Amniotic stem cell (primary cell): ENCODE measurements at regions not wholly inside any gene's neighbourhood (a gene's known extent, or its start where the extent isn't known, plus 50 kb on each side); places are given as distances from the start of the nearest gene placed in this dataset.
"Not testable (repeated sequence)": the region's sequence is repeated elsewhere in the genome, so short reads cannot be mapped to it uniquely, and the experiment has no call there.

Source experiments
- DNase-seq: peaks from one replicate; lab custom pipeline; 2025; lab: John Stamatoyannopoulos, UW

DNA sequence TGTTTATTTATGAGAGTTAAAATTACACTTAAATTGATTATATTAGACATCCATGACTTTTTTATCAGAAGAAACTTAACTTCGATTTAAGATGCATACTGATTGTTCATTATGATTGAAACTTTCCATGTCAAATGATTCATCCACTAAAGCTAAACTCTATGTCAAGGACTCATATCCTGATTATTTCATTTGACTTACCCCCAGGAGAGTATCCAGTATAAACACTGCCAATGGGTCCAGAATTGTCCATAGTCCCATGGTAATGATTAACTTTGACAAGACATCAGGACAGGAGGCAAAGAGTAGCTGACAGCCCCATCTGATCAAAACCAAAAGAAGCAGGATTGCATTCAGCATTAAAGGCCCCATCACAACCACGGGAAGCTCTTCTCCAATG lies 709.9 kb downstream of the TFAP2A start:
- no peak for DNase-seq

DNA sequence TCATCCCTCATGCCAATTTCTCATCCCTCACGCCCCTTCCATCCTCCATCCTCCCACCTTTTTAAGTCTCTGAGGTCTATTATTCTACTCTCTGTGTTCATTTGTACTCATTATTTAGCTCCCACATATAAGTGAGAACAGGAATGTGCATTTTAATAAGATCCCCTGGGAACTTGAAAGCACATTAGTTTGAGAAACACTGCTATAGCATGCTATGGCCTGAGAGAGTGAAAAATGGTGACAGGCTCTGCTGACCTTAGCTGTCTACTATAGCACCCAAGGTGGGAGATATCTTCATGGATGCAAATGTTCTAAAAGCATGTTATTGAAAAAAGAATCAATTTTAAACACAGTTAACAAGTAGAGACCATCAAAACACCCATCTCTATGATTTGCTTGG lies 712.0 kb downstream of the TFAP2A start:
- no peak for DNase-seq

DNA sequence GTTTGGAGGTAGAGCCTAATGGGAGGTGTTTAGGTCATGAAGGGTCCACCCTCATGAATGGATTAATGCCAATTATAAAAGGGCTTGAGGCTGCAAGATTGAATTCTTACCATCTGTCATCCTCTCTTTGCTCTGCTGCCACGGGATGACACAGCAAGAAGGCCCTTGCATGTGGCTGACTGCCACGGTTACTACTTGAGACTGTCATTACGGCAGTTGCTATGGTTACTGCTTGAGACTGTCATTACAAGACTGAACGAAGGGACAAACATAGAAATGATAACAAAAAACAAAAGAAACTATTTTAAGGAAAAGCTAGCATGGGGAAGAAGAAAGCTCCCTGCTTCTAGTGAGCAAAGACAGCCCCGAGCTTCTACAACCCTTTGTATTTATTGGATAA lies 715.0 kb downstream of the TFAP2A start:
- no peak for DNase-seq

DNA sequence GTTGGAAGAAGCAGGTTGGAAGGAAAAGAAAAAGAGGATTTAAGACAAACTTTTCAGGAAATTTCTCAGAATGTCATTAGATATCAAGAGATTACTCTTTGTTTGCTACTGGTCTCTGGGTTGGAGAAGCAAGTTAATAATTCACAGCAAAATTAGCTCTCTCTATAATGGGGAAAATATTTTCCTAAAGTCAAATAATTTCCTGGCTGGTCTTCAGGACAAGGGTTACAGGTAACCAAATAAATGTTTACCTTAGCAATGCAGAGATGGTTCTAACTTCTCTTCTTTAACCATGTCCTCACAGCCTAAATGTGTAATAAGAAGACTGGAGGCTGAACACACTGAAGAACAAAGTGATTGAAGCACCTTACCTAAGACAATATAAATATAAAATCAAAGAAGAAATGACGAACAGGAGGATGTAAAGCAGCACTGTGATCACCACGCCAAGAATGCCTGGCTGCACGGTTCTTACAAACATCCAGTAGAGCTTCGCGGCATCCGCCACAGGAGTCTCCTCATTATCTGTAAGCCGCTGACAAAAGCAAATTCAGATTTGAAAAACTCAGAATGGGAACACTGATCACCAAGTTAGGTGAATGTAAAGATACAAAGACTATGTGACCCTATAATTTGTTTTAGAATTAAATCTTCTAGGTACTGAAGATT lies 717.5 kb downstream of the TFAP2A start:
- DNase-seq = no peak

DNA sequence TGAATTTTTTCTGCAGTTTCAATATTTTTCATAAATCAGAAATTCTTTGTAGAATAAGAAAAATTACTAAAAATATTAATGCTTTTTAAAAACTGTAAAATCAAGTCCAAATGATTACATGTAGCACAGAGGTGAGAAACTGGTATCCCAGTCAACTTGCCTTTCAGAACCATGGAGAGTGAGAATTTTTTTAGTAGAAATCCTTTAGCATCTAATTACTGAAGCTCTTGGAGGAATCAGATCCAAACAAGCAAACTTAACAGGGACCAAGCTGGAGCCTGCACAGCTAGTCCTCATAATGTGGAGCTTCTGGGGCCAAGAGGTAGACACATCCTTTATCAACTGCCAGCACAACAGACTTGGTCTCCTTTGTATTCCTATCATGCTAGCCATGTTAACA lies 724.5 kb downstream of the TFAP2A start:
- DNase-seq = no peak

DNA sequence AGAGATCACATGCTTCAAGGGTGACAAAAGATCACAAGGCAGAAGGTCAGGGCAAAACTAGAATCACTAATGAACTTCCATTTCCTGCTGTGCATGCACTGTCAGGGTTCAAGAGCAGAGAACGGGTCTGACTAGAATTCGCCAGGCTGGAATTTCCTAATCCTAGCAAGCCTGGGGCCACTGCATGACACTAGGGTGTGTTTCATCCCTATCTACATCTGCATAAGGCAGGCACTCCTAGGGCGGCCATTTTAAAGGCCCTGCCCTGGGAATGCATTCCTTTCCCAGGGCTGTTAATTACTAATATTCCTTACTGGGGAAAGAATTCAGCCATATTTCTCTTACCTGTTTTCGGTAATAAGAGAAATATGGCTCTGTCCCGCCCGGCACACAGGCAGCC lies 734.1 kb downstream of the TFAP2A start:
- DNase-seq = not testable (repeated sequence)

DNA sequence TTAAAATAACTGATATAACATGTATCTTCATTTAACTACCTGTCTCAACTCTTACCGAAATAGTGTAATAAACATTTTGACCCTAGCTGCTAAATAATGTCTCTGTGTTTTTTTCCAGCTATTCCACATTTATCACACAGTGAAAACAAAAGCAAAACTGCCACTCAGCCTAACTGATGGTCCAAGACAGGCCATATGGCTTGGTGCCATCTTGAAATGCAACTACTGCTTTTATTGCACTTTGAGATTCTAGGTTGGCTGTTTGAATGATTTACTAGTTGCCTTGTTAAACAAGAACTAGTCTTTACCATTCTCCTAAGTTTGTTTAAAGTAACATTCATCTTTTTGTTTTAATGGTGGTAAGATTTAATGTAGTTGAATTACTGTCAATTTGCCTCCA lies 739.8 kb downstream of the TFAP2A start:
- DNase-seq = no peak

DNA sequence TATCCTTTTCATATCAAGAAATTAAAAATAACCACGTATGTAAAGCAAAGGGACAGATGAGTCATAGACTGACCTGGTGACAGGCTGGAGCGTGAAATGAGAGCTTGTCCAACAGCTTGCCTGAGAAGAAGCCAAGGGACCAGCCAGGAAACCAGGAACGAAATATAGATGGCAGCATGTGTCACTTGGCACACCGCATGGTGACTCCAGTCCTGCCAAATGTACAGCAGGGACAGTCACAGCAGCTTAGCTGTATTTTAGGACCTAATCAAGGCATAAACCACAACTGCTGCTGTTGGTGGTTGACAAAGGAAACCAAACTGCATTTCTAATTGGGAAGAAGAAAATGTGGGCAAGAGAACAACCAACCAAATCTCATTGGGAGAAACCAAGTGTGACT lies 755.0 kb downstream of the TFAP2A start:
- no peak for DNase-seq

DNA sequence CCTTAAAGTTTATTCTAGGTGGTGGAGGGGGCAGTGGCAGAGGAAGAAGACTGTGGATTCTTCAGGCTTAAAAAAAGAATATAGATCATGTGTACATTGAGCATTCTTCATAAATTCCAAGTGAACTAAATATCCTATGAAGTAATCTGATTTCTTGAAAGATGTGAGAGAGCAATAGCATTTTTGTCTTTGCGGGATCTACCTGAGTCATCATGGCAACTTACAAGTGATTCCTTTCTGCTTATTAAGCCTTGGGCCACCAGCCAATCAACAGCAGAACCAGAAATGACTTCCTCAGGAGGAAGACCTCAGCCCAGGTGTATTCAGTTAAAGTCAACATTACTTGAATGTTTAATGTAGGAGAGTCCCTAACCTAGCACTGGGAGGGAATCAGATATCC lies 756.9 kb downstream of the TFAP2A start:
- no peak for DNase-seq

DNA sequence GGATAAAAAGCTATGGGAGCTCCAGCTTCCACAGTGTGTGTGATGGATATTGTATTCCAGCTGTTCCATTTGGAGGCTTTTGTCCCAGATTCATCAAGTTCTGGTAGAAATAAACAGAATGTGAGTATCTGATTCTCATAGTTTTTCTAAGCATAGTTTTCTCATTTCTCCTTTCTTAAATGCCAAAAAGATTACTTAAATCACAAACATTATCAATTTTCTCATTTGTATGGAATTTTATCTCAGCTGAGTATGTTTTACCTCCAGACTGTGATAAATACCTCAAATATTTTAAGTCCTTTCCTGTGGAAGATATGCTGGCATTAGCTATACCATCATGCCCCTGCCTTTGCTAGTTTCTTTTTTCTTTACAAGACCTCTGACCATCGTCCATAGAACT lies 767.3 kb downstream of the TFAP2A start:
- no peak for DNase-seq

DNA sequence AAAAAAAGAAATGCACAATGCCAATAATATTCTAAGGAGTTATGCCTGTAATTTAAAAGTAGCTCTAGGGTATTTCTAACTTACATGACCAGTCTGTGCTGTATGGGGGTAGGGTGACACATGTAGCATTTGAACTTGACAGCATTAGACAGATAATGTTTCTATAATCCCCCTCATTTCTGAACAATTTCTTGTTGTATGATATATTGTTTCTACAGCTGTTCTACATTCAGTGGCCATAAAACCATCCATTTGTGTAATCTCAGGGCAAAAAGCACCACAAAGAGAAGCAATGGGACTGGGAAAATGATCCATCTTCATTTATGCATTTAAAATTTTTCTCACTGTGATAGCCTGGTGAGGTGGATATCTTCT lies 767.8 kb downstream of the TFAP2A start:
- no peak for DNase-seq

DNA sequence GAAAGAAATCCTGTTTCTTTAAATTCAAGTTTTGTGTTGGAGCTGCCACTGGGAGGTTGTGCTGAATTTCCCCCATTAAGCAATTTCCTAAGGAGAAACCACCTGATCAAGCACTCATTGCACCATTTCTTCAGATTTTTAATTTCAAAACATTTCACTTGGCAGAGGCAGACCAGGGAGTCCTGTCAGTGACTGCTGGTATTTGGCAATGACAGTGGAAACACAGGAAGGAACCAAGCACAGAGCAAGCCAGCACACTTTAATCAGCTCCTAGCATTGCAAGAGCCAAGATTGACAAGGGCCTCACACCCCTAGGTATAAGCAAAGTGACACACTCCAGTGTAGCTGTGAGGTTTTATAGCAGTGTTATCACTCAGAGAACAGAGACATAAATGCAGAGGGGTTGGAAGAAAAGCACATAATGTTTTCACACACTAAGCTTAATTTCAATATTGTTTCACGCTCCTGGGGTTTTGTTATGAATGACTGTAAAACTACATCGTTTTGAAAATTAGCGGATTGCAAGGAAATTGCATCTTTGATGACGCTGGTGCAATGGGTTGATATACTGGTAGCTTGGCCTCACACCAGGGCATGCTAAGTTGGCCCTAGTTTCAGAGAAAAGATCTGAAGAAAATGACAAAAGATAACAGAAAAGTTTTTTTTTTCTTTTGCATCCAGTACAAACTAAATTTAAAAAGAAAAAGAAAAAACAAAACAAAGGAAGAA lies 768.4 kb downstream of the TFAP2A start:
- DNase-seq = no peak

DNA sequence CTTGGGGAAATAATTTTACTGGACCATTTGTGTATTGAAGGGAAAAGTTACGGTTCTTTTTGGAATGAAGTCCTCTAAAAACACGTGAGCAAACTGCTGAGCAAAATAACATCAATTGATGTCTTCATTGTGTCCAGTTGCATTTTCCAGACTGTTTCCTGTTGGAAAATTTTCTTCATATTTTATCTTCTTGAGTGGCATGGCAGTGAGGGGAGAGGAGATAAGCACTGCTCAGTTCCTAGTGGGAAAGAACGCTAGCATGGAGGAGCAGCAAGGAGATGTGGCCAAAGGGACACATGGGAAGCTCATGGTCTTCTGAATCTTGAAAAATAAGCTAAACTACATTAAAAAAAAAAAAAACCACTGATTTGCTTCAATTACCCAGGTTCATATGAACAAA lies 776.0 kb downstream of the TFAP2A start:
- no peak for DNase-seq

DNA sequence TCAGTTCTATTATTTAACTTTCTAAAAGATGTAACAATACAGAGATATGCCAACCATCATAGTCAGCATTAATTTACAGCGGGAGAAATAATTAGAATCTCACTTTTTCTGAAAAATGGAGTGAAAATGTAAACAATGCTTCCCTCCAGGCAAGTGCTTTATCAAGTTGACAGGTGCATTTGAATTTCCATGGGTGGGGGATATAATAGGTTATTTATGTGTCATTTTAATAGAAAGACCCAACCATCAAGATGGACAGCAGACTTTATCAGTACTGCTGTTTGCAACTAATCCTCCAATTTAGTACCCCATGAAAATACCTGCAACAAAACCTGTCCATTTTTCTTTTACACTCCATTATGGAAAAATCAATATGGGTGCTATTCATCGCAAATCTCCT lies 780.1 kb downstream of the TFAP2A start:
- no peak for DNase-seq

DNA sequence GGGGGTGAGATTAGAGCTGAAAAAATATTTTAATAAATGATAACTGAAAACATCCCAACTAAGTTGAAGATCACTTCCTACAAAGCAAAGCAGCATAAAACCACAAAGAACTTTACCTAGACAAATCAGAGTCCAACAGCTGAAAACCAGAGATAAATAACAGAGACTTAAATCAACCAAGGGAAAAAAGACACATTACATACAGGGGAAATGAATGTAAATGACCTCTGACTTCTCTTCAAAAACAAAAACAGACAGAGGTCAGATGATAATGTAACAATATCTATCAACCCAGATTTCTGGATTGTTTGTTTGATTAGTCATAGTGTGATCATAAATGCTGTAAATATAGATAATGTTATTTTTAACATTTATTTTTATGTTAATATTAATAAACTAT lies 782.8 kb downstream of the TFAP2A start:
- no peak for DNase-seq

DNA sequence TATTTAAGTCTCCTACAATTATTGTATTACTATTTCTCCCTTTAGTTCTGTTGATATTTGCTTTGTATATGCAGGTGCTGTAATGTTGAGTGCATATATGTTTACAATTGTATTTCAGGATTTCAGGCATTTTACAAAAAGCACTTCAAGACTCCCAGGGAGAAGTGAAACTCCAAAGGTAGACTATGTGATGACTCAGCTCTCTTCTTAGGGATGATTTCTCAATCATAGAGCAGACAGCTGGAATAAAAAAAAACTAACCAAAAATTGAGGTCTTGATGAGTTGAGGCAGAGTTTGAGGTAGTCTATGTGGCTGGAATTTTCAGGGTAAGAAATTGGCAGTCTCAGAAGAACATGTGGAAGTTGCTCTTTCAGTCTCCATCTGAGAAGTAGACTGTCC lies 786.1 kb downstream of the TFAP2A start:
- DNase-seq = no peak

DNA sequence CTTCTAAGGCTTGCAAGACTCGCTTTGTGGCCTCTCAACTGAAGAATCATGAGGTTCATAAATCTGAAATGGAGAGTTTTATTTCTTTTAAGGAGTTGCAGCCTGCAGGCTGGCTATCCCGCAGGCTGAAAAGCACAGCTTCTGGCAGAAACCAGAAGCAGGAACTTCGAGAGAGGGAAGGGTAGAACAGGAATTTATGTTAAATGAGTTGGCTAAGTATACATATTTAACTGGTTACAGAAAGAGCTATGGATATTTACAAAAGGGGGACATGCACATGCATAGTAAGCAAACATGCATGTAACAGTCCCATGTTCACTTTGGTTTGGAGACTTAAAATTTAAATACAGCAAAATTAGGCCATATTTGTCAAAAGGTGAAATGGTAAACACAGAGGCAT lies 787.0 kb downstream of the TFAP2A start:
- no peak for DNase-seq

DNA sequence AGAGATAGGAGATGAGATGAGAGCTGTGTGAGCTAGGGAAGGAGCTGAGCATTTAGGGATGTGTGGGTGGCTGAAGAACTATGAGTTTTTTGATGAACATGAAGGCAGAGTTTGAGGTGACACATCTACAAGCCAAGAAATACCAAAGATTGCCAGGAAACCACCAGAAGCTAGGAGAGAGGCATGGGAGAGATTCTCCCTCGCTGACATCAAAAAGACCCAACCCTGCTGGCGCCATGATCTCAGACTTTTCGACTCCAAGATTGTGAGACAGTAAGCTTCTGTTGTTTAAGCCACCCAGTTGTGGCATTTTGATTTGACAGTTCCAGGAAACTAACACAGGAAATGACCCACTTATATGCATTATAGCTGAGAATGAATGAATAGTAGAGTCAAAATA lies 790.9 kb downstream of the TFAP2A start:
- DNase-seq = no peak

DNA sequence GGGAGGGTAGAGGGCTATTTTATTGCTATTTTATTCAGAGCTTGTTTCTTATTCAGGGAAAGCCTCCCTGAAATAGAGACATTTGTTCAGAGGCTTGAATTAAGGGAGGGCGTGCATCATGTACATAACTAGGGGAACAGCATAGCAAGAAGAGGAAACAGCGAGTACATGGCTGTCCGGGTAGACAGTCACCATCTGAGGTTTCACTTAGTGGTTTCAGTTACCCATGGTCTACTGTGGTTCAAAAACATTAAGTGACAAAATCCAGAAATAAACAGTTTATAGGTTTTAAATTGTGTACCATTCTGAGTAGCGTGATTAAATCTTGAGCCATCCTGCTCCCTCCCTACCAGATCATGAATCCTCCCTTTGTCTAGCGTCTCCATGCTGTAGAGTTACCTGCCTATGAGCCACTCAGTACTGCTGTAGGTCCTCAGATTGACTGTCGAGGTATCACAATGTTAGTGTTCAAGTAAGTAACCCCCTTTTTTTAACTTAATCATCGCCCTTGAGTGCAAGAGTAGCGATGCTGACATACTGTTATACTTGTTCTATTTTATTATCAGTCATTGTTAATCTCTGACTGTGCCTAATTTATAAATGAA lies 791.5 kb downstream of the TFAP2A start:
- no peak for DNase-seq

DNA sequence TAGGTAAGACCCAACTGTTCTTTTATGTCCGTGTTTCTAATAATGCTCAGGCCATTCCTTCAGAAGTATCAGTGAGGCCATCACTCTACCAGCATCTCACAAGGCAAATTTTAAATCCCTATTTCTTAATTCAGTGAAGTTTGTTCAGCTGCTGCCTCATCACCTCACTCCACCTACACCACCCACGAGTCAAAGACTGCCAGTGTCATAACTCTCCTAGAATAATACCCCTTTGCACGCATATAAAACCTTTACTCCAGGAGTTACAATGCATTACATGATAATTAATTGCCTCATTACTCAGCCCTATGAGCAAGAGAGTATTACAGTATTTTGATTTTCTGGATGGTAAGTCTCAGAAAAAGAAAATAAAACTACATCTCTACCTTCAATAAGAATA lies 793.6 kb downstream of the TFAP2A start:
- no peak for DNase-seq

DNA sequence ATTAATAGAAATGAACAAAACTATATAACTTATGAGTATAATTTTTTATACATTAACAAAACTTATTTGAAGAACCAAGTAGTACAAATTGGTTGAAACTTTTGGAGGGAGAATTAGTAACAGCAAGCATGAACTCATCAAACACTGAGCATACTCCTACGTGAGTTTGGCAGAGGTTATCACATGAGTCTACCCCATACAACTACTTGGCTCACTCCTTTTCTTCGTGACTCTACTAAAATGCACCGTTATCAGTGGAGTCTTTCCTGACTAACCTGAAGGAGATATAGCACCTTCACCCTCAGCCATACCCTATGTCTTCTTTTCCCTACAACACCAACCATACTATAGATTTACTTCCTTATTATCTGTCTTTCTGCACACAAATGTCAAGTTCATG lies 794.2 kb downstream of the TFAP2A start:
- DNase-seq = no peak

DNA sequence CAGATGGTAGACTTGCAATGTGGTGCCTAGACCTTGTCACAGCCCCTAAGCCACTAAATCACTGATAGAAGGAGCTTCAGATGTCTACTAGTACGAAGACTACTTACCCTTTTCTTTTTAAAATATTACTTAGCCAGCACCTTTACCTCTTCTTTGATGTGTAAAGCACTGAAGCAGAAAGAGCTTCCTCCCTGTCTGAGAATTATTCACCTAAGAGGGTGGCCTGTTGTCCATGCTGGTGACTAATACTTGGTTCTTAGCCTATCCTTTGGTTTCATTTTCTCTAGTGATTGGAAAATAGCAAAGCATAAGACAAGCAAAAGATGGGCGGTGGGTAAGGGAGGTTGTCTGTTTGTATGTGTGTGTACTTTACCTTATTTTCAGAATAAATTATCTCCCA lies 794.6 kb downstream of the TFAP2A start:
- DNase-seq = no peak

DNA sequence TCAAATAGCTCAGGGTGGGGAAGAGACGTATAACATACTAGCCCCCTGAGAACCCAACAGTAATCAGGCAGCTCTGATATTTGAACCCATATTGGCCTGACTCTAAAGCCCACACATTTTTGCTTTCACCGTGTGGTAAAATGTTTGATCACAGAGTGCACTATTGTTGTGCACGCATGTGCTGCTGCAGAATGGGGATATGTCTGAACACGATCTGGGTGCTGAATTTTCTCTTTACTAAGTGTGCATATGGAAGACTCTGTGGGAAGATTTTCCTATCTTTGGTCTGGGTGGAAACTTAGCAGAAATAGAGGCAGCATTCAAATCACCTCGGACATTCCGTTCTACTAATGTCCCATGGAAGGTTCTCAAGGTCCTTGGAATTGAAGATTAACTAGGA lies 800.1 kb downstream of the TFAP2A start:
- DNase-seq = no peak

DNA sequence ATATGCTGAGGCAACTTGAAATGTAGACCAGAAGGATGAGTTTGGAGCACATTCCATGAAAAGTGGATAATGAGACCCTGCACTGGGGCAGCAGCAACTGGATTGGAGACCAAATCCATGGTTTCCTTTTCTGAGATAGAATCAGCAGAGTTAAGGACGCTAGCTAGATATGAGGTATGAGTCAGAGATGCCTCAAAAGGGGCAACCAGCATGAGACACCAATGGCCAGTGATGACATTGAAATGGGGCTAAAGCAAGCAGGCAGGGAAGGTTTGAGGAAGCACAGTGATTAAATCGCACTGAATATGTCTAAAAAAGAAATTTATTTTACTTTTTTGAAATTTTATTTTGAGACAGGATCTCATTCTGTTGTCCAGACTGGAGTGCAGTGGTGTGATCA lies 802.4 kb downstream of the TFAP2A start:
- DNase-seq = no peak
